ENCODE measurements at regions not wholly inside any gene's neighbourhood (a gene's known extent, or its start where the extent isn't known, plus 50 kb on each side); places are given as distances from the start of the nearest gene placed in this dataset.
"Not testable (repeated sequence)": the region's sequence is repeated elsewhere in the genome, so short reads cannot be mapped to it uniquely, and the experiment has no call there.

GRCh38 chr4:126986005-126986404 lies 646.8 kb upstream of the INTU start:
- no peak for DNase-seq (ENCODE audit: low spot score)

- DNase-seq (ENCODE audit: low spot score): peak; percentile 21
These were observed 645.9 kb upstream of the INTU start for GRCh38 chr4:126986828-126987227.

DNA sequence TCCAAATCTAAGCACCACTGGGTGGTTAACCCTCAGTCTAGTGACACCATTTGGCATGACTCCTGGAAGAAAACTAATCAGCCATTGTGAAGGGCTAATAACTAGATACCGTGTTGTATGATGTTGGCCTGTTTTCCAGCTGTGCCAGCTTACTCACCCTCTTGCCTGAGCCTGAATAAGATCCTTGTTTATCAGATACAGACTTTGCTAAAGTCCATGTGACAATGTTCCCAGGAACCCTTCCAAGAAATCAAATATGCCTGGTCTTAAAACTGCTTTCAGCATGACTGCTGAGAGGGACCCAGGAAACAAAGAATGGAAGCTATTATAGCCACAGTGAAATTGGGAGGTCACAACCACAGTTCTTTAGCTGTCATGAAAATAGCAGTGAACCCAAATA lies 640.8 kb upstream of the INTU start:
- DNase-seq (ENCODE audit: low spot score): peak; percentile 26

GRCh38 chr4:126992910-126993309 lies 639.8 kb upstream of the INTU start:
- DNase-seq (ENCODE audit: low spot score): no peak

GRCh38 chr4:126993351-126993750 lies 639.4 kb upstream of the INTU start:
- DNase-seq (ENCODE audit: low spot score): no peak

DNA sequence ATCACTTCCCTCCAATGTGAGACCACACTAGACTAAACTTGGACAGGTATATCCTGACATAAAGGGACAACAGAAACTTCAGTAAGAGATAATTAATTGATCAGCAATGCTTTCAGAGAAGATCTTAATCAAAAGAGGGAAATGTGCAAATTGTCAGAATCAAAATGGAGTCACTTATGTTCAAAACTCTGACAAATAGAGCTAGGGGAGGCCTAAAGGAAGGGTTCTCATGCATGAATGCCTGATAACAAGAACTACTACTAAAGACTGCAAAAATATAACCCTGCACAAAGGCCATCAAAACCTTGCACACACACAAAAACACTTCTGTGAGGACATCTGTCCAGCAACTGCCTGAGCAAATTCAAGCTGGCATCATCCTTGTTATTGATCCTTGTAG lies 637.5 kb upstream of the INTU start:
- no peak for DNase-seq (ENCODE audit: low spot score)

- DNase-seq (ENCODE audit: low spot score): no peak
These were observed 632.6 kb upstream of the INTU start for GRCh38 chr4:127000110-127000509.

DNA sequence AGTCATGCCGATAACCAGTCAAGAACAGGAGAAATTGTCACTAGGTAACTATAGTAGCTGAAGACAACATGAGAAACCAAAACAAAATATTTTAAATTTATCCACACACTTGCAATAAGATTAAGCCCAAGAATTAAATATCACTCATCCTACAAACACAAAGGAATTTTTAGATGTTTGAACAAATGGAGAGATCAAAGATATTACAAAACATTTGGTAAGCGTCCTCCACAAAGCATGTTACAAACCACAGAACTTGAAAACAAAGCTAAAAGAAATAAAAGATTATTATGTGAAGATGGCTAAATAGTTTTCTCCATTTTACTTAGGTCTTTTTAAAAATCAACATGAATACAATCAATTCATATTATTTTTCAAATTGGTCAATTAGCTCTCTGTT lies 631.9 kb upstream of the INTU start:
- peak; percentile 16 for DNase-seq (ENCODE audit: low spot score)

- DNase-seq (ENCODE audit: low spot score): no peak
These were observed 630.8 kb upstream of the INTU start for GRCh38 chr4:127001933-127002332.

- DNase-seq (ENCODE audit: low spot score): no peak
These were observed 626.3 kb upstream of the INTU start for GRCh38 chr4:127006446-127006877.

GRCh38 chr4:127007305-127007704 lies 625.5 kb upstream of the INTU start:
- no peak for DNase-seq (ENCODE audit: low spot score)

DNA sequence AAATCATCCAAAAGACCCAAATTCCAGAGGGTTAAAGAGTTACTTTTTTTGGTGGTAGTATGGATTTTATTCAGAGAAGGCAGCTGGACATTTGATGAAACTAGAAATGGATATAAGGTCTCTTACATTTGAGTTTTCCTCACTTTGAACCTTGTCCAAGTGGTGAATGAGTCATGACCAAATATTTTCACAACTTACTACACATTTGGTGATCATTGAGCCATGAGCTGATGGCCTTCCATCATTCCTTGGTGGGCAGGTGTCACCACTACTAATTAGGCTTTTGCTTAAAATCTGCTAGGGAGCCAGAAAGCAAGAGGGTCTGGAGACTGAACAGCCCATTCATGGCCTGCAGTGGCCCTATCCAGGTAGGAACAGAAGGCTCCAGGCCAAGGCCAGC lies 620.2 kb upstream of the INTU start:
- DNase-seq (ENCODE audit: low spot score): peak; percentile 9

GRCh38 chr4:127015667-127016117 lies 617.1 kb upstream of the INTU start:
- no peak for DNase-seq (ENCODE audit: low spot score)

GRCh38 chr4:127018381-127018780 lies 614.4 kb upstream of the INTU start:
- DNase-seq (ENCODE audit: low spot score): no peak

DNA sequence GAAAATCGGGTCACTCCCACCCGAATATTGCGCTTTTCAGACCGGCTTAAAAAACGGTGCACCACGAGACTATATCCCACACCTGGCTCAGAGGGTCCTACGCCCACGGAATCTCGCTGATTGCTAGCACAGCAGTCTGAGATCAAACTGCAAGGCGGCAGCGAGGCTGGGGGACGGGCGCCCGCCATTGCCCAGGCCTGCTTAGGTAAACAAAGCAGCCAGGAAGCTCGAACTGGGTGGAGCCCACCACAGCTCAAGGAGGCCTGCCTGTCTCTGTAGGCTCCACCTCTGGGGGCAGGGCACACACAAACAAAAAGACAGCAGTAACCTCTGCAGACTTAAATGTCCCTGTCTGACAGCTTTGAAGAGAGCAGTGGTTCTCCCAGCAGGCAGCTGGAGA lies 611.9 kb upstream of the INTU start:
- not testable (repeated sequence) for DNase-seq (ENCODE audit: low spot score)

DNA sequence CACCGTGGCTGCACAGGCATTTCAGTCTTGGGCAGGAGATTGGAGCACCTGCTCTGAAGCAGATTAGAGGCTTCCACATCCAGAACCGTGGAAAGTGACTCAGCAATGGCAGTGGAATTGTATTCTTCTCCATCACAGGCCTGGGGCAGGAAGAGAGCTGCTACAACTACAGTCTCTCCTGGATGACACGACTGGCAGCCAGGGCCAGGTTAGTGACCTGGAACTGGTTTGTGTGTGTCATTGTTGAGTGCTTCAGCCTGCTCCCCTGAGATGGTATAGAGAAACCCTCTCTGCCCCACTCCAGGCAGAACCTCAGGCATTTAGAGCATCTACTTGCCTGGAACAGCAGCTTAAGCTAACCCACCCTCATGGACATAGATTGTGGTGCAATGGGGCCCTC lies 596.5 kb upstream of the INTU start:
- DNase-seq (ENCODE audit: low spot score): no peak

DNA sequence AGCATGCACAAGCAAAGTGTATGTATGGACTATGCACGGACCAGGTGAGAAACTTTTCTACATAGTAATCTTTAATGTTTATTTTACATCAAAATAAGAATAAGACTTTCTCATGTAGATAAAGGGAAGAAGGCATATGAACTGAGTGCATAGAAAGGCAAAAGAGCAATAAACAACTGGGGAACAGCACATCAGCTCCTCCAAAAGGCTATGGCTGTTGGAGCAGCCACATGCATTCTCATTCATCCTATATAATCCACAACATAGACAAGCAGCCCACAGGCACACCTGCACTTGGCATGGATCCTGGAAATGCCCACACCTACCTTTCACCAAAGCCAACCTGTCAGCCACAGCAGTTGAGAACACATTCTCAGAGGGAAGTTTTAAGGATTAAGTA lies 586.9 kb upstream of the INTU start:
- no peak for DNase-seq (ENCODE audit: low spot score)

GRCh38 chr4:127047930-127048329 lies 584.8 kb upstream of the INTU start:
- no peak for DNase-seq (ENCODE audit: low spot score)

DNA sequence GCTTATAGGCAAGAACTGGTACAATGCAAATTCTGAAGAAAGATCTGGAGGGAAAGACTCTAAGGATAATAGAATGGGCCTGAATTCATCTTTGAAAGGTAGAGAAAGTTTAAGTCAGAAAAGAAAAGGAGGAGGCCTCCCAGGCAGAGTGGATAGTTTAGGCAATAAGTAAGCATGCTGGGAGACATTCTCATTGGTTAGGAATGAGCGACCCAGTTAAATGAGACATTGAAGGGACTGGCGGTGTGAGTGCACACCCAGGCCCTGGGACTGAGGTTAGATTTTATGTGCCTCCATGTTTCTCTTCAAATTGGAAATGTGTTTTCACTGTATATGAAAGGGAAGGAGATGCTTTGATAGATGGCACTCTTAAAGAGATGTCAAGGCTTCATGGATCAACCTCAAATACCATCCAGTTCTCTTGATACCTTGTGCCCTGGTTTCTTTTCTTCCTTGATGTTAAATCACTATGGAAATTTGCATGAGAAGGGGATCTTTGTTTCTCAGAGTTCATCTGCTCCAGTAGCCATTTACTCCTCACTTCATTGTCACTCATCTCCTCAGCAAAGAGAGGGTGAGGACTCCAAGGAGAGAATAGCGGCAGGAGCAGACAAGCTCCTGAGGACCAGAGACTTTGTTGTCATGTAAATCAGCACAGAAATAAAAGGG lies 584.2 kb upstream of the INTU start:
- DNase-seq (ENCODE audit: low spot score): no peak

DNA sequence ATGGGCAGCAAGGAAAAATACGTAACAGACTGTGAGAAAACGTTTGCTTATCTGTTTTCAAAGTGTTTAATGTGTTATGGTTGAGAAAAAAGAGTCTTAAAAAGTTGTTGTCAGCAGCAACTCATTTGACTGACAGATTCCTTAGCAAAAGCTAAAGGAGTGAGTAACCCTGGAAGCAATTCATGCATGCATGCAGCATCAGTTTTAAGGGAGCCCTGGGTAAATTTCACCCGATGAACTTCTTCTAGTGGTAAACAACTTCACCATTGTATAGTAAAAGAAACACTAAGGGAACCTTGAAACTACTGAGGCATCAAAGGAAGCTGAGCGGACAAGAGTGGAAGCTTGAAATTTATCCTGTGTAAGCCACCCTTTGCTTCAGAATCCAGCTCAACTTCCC lies 583.2 kb upstream of the INTU start:
- no peak for DNase-seq (ENCODE audit: low spot score)

- no peak for DNase-seq (ENCODE audit: low spot score)
These were observed 580.0 kb upstream of the INTU start for GRCh38 chr4:127052742-127053141.

- no peak for DNase-seq (ENCODE audit: low spot score)
These were observed 577.4 kb upstream of the INTU start for GRCh38 chr4:127055357-127055756.

DNA sequence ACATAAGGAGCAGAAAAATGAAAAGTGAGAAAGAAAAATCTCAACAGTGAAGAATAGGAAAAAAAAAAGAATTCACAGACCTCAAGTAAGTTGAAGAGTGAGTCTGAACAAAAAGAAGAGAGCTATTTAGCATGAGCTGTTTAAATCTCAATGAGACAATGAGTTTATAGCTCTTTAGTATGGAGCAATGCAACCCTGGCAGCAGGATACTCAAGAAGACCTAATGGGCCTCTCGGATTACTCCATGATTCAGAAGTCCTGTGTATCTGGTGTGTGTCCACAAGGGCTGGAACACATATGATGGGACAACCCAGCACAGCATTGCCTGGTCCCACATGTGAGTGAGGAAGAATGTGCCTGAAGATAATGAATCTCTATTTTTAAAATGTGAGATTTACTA lies 563.1 kb upstream of the INTU start:
- DNase-seq (ENCODE audit: low spot score): no peak

DNA sequence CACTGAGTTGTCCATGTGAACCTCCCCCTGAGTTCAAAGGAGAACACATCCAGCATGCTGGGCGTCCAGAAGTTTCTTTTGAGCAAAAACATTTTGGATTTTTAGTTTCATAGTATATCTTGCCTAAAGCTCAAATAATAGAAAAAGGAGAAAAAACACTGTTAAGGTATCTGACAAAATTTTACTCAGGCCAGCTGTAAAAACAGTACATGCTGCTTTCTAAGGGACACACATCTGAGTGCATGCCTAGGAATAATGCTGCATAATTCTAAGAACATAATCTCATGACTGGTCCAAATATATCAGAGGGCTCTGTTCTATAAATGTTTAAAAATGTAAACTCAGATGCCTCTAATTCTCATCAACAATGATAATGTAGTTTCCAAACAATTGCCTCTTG lies 561.3 kb upstream of the INTU start:
- DNase-seq (ENCODE audit: low spot score): no peak

DNA sequence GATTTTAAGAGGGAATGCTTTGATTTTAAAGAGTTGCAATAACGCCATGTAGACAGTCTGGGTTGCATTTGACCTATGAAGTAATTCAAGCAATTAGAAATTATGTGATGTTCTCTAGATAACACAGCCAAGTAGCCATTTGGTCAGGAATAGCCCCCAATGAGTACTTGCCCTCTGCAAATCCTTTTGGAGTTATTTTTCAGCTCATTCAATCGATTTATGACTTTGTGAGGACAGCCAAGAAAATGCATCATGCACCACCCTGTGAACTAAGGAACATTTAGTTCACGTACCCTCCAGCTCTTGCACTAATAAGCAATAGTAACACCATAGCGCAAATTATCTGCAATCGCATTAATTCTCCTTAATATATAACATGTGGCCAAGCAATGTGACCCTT lies 552.6 kb upstream of the INTU start:
- DNase-seq (ENCODE audit: low spot score): no peak

Data from AG08395 (cell line).